DND-41 (cell line): ENCODE measurements at regions not wholly inside any gene's neighbourhood (a gene's known extent, or its start where the extent isn't known, plus 50 kb on each side); places are given as distances from the start of the nearest gene placed in this dataset.

ENCODE experiments used
- ATAC-seq: fragments of 200-7000 bp; cut with Tn5 transposase; 3 replicates; pipeline ENCODE4 v1.9.1; 2021; ENCODE audit warnings: low read depth; ENCODE audit not compliant: insufficient read depth
- DNase-seq: peaks from one replicate; pipeline ENCODE4 v3.0.0-alpha.2; 2020
- H2AFZ ChIP-seq: 2 replicates; pipeline ENCODE4 v1.6.0; 2012; ENCODE audit warnings: low read depth, low read length
- H3K27ac ChIP-seq: 2 replicates; pipeline ENCODE4 v1.5.1; 2012; ENCODE audit warnings: low read length, inconsistent platforms
- H3K27me3 ChIP-seq: fragments of 200-600 bp; sonication (generic); 2 replicates; pipeline ENCODE4 v1.6.0; 2012; ENCODE audit warnings: low read length, mild to moderate bottlenecking, inconsistent platforms; ENCODE audit not compliant: insufficient read depth, poor library complexity
- H3K36me3 ChIP-seq: 2 replicates; pipeline ENCODE4 v1.5.1; 2012; ENCODE audit warnings: low read length, inconsistent platforms; ENCODE audit not compliant: insufficient read depth
- H3K4me1 ChIP-seq: 2 replicates; pipeline ENCODE4 v1.5.1; 2012; ENCODE audit warnings: mild to moderate bottlenecking, low read length; ENCODE audit not compliant: insufficient read depth
- H3K4me2 ChIP-seq: 2 replicates; pipeline ENCODE4 v1.6.0; 2012; ENCODE audit warnings: mild to moderate bottlenecking, moderate library complexity, low read length, inconsistent platforms; ENCODE audit not compliant: insufficient read depth
- H3K4me3 ChIP-seq, 2 experiments: fragments of 200-600 bp in 1 of 2; shearing (Covaris generic) in 1 of 2; 2 replicates each; pipeline ENCODE4 v1.5.1; 2012 to 2016; ENCODE audit warnings: inconsistent platforms in 2 of 2, low read length in 2 of 2, mild to moderate bottlenecking in 2 of 2, low read depth in 1 of 2, moderate library complexity in 1 of 2
- H3K79me2 ChIP-seq: 2 replicates; pipeline ENCODE4 v1.6.0; 2012; ENCODE audit warnings: low read length, inconsistent platforms; ENCODE audit not compliant: insufficient read depth
- H3K9ac ChIP-seq: 2 replicates; pipeline ENCODE4 v1.6.0; 2012; ENCODE audit warnings: low read depth, mild to moderate bottlenecking, inconsistent platforms, low read length, moderate library complexity
- H3K9me3 ChIP-seq: 2 replicates; pipeline ENCODE4 v1.5.1; 2012; ENCODE audit warnings: low read length, moderate library complexity, mild to moderate bottlenecking, inconsistent platforms; ENCODE audit not compliant: insufficient read depth, severe bottlenecking
- H4K20me1 ChIP-seq: 2 replicates; pipeline ENCODE4 v1.6.0; 2012; ENCODE audit warnings: low read length; ENCODE audit not compliant: insufficient read depth
- EZH2 ChIP-seq: IDR thresholded peaks from 3 replicates; pipeline ENCODE4 v1.6.1; 2012; ENCODE audit warnings: borderline replicate concordance, low read depth, mild to moderate bottlenecking, moderate library complexity, low read length, inconsistent platforms; ENCODE audit not compliant: severe bottlenecking
- TF ChIP-seq, protein P1 (sequence below): IDR thresholded peaks from 2 replicates; pipeline ENCODE4 v1.5.1; 2012; ENCODE audit warnings: borderline replicate concordance, low read length, moderate library complexity, mild to moderate bottlenecking; ENCODE audit not compliant: poor library complexity, severe bottlenecking; ENCODE audit errors: extremely low read depth

- DNase-seq, result no peak
- Histone ChIP-seq H3K27ac (no peak overlapping the region), H3K4me3 (no peak overlapping the region), H3K79me2 (no peaks in the 10 kb centered on the region), H3K4me1 (no peaks in the 10 kb centered on the region), H3K27me3 (peaks cover 2% of the 10 kb centered on the region), H3K36me3 (no peaks in the 10 kb centered on the region), H3K9ac (no peak overlapping the region), H3K9me3 (no peaks in the 10 kb centered on the region), H4K20me1 (no peaks in the 10 kb centered on the region), H2AFZ (no peak overlapping the region), H3K4me2 (no peak overlapping the region)
- ATAC-seq, result no peak
- no peak for TF ChIP-seq EZH2
- TF ChIP-seq, protein P1, sequence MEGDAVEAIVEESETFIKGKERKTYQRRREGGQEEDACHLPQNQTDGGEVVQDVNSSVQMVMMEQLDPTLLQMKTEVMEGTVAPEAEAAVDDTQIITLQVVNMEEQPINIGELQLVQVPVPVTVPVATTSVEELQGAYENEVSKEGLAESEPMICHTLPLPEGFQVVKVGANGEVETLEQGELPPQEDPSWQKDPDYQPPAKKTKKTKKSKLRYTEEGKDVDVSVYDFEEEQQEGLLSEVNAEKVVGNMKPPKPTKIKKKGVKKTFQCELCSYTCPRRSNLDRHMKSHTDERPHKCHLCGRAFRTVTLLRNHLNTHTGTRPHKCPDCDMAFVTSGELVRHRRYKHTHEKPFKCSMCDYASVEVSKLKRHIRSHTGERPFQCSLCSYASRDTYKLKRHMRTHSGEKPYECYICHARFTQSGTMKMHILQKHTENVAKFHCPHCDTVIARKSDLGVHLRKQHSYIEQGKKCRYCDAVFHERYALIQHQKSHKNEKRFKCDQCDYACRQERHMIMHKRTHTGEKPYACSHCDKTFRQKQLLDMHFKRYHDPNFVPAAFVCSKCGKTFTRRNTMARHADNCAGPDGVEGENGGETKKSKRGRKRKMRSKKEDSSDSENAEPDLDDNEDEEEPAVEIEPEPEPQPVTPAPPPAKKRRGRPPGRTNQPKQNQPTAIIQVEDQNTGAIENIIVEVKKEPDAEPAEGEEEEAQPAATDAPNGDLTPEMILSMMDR, result no peak
These were observed 64.4 kb upstream of the PLPP4 start for GRCh38 chr10:120392671-120393079.

- H3K27ac ChIP-seq, result no peak overlapping the region
- no peaks in the 10 kb centered on the region for H3K9me3 ChIP-seq
- TF ChIP-seq, protein P1, result no peak
- TF ChIP-seq EZH2, result no peak
- H3K4me3 ChIP-seq, result no peak overlapping the region
- H3K36me3 ChIP-seq, result no peaks in the 10 kb centered on the region
- ATAC-seq (no peak), DNase-seq (no peak)
- H3K4me2 ChIP-seq, result no peak overlapping the region
- H3K27me3 ChIP-seq, result peaks cover 2% of the 10 kb centered on the region
- no peak overlapping the region for H2AFZ ChIP-seq
- no peak overlapping the region for H3K9ac ChIP-seq
- no peaks in the 10 kb centered on the region for H3K79me2 ChIP-seq
- H3K4me1 ChIP-seq, result no peaks in the 10 kb centered on the region
- no peaks in the 10 kb centered on the region for H4K20me1 ChIP-seq
These were observed 62.6 kb upstream of the PLPP4 start for GRCh38 chr10:120394446-120394845.

GRCh38 chr10:120396228-120396627, 60.8 kb upstream of the PLPP4 start:
- DNase-seq (no peak), ATAC-seq (no peak)
- no peak overlapping the region for H3K4me3 ChIP-seq
- no peak overlapping the region for H3K27ac ChIP-seq
- H2AFZ ChIP-seq, result no peak overlapping the region
- TF ChIP-seq, protein P1, result no peak
- no peak for TF ChIP-seq EZH2
- no peak overlapping the region for H3K4me2 ChIP-seq
- H3K9me3 ChIP-seq, result no peaks in the 10 kb centered on the region
- no peaks in the 10 kb centered on the region for H3K4me1 ChIP-seq
- no peaks in the 10 kb centered on the region for H3K36me3 ChIP-seq
- H3K79me2 ChIP-seq, result no peaks in the 10 kb centered on the region
- peaks cover 7% of the 10 kb centered on the region for H3K27me3 ChIP-seq
- H3K9ac ChIP-seq, result no peak overlapping the region
- H4K20me1 ChIP-seq, result no peaks in the 10 kb centered on the region

GRCh38 chr10:120398180-120398579, 58.8 kb upstream of the PLPP4 start:
- Histone ChIP-seq H3K4me3 (no peak overlapping the region), H3K9me3 (no peaks in the 10 kb centered on the region), H3K9ac (no peak overlapping the region), H3K4me2 (no peak overlapping the region), H3K36me3 (no peaks in the 10 kb centered on the region), H3K27me3 (peaks cover 7% of the 10 kb centered on the region), H3K27ac (no peak overlapping the region), H3K79me2 (no peaks in the 10 kb centered on the region), H4K20me1 (no peaks in the 10 kb centered on the region), H2AFZ (no peak overlapping the region), H3K4me1 (no peaks in the 10 kb centered on the region)
- TF ChIP-seq, protein P1, result no peak
- TF ChIP-seq EZH2, result no peak
- DNase-seq (no peak), ATAC-seq (no peak)
